ENCODE measurements at regions not wholly inside any gene's neighbourhood (a gene's known extent, or its start where the extent isn't known, plus 50 kb on each side); places are given as distances from the start of the nearest gene placed in this dataset.

GRCh38 chr22:48402591-48403031, 1425.1 kb downstream of the BRD1 start:
- TF ChIP-seq EZH2 (optimal IDR thresholded peaks at IDR 0.05; ENCODE audit: low read depth, low read length) (no peak), CTCF (IDR thresholded peaks at IDR 0.05; ENCODE audit: low read length) (no peak), EZH2phosphoT487 (IDR thresholded peaks at IDR 0.05; ENCODE audit: low read length) (no peak)

All from MM.1S (cell line).